ENCODE measurements at regions not wholly inside any gene's neighbourhood (a gene's known extent, or its start where the extent isn't known, plus 50 kb on each side); places are given as distances from the start of the nearest gene placed in this dataset.

GRCh38 chr6:27693766-27694546, 218.2 kb downstream of the OR2B2 start (continued):
- TF ChIP-seq THRA (CRISPR knock-in tag; IDR thresholded peaks at IDR 0.05; ENCODE audit: borderline replicate concordance), result 0 out of 2 replicates have a peak, but pooled peaks have one; percentile 24
- TF ChIP-seq KLF6 (CRISPR knock-in tag; IDR thresholded peaks at IDR 0.05), result no peak; the same call in 1 of the 2 replicates
- peak; percentile 54; the same call in 1 of the 2 replicates for TF ChIP-seq ZNF792 (CRISPR knock-in tag; IDR thresholded peaks at IDR 0.05)
- TF ChIP-seq HNF1B (CRISPR knock-in tag; IDR thresholded peaks at IDR 0.05), result 0 out of 2 replicates have a peak, but pooled peaks have one; percentile 27
- TF ChIP-seq ZBTB1 (CRISPR knock-in tag; IDR thresholded peaks at IDR 0.05; ENCODE audit: borderline replicate concordance), result no peak
- TF ChIP-seq HMGXB3 (CRISPR knock-in tag; IDR thresholded peaks at IDR 0.05; ENCODE audit: borderline replicate concordance), result peak; percentile 48; the same call in 1 of the 2 replicates
- no peak for TF ChIP-seq SKI (IDR thresholded peaks at IDR 0.05; ENCODE audit: partially characterized antibody)
- peak; percentile 51; the same call in 1 of the 2 replicates for TF ChIP-seq ZHX2 (IDR thresholded peaks at IDR 0.05; ENCODE audit: low read depth)
- no peak for TF ChIP-seq ZHX2 (CRISPR knock-in tag; IDR thresholded peaks at IDR 0.05; ENCODE audit: borderline replicate concordance)
- TF ChIP-seq ARNTL (CRISPR knock-in tag; IDR thresholded peaks at IDR 0.05), result no peak
- TF ChIP-seq SRSF9 (IDR thresholded peaks at IDR 0.05; ENCODE audit: borderline replicate concordance, insufficient read depth, low read depth, low read length, poor library complexity, severe bottlenecking), result no peak
- TF ChIP-seq ZNF251 (CRISPR knock-in tag; IDR thresholded peaks at IDR 0.05), result no peak
- no peak for TF ChIP-seq ZNF747 (CRISPR knock-in tag; IDR thresholded peaks at IDR 0.05; ENCODE audit: borderline replicate concordance)
- no peak; the same call in 1 of the 2 replicates for TF ChIP-seq GTF3A (CRISPR knock-in tag; conservative IDR thresholded peaks at IDR 0.05)
- TF ChIP-seq CEBPG (CRISPR knock-in tag; IDR thresholded peaks at IDR 0.05), result peak; percentile 28; the same call in 1 of the 2 replicates

All from HepG2 (cell line).